ENCODE measurements at regions not wholly inside any gene's neighbourhood (a gene's known extent, or its start where the extent isn't known, plus 50 kb on each side); places are given as distances from the start of the nearest gene placed in this dataset.

DNA sequence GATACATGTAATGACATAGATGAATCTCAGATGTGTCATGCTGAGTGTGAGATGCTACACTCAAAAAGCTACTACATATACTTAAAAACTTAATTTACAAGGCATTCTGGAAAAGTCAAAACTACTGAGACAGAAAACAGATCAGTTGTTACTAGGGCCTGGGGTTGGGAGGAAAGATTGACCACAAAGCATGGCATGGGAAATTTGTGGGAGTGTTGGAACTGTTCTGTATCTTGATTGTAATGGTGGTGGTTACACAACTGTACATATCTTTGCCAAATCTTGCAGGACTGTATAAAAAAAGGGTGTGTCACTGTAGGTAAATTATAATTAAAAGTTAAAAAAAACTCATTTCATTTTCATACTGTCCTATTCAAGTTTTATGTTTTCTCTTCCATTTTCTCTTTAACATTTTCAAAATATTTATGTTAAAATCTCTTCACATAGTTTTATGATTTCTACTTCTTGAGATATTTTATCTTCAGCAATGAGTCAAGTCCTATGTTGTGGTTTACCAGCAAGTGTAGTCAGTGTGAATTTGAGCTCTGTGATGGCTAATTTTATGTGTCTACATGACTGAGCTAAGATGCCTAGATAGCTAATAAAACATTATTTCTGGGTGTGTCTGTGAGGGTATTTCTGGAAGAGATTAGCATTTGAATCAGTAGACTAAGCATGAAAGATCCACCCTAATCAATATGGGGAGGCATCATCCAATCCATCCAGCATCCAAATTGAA lies 58.6 kb upstream of the VRK2 start:
- DNase-seq = no peak

DNA sequence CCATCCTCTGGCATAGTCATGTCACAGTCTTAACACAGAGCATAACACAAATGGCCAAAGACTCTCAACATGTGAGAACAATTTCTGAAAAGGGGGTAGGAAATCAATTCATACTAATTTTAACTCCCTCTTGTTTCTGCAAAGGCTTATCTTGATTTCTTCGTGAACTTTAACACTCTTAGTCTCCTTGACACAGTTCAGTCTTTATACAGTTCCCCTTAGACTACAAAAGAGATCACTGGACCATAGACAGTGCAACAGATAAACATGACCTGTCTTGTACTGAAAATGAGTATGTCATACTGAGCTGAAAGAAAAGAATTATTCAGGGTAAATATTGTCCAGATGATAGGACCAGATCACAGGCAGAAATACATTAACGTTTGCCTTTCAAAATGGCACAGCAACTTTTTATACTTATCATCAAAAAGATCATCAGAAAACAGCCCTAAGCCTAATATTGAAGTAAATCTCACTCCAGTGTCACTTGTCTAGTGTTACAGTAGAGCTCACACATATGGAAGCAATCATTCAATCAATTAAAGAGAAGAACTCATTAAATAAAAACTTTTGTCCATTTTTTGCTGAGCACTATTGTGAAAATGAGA lies 56.4 kb upstream of the VRK2 start:
- no peak for DNase-seq
